Uterus (tissue), 3 donors: ENCODE measurements at regions not wholly inside any gene's neighbourhood (a gene's known extent, or its start where the extent isn't known, plus 50 kb on each side); places are given as distances from the start of the nearest gene placed in this dataset.

Source experiments
- DNase-seq, 2 donors: peaks; one replicate each; pipeline ENCODE4 v3.0.0-alpha.2; 2019 to 2020
- H3K27ac ChIP-seq, 2 donors: fragments of 200-600 bp; sonication (generic); 1 replicate in 1 of 2; 2 replicates in 1 of 2; pipeline ENCODE4 v1.5.1; 2016 to 2018
- H3K27me3 ChIP-seq, 2 donors: fragments of 200-600 bp; sonication (generic); one replicate each; pipeline ENCODE4 v1.5.1; 2018 to 2019; ENCODE audit warnings: control low read depth in 1 of 2
- H3K36me3 ChIP-seq, 2 donors: fragments of 200-600 bp; sonication (generic); one replicate each; pipeline ENCODE4 v1.5.1; 2019; ENCODE audit warnings: control low read depth in 1 of 2
- H3K4me1 ChIP-seq, 2 donors: fragments of 200-600 bp; sonication (generic); one replicate each; pipeline ENCODE4 v1.5.1; 2018 to 2019; ENCODE audit warnings: control low read depth in 1 of 2
- H3K4me3 ChIP-seq, 2 donors: fragments of 200-600 bp; sonication (generic); 1 replicate in 1 of 2; 2 replicates in 1 of 2; pipeline ENCODE4 v1.5.1; 2018 to 2019; ENCODE audit warnings: mild to moderate bottlenecking in 1 of 2
- H3K9me3 ChIP-seq, 2 donors: fragments of 200-600 bp; sonication (generic); one replicate each; pipeline ENCODE4 v1.5.1; 2019; ENCODE audit warnings: control low read depth in 1 of 2
- CTCF ChIP-seq, 4 experiments: fragments of 200-600 bp in 2 of 4; fragments of 450-650 bp in 2 of 4; sonication (generic) in 2 of 4; IDR thresholded peaks; one replicate each; pipeline ENCODE4 v1.5.1; 2016 to 2019; ENCODE audit warnings: antibody characterized with exemption in 4 of 4, mild to moderate bottlenecking in 2 of 4, moderate library complexity in 1 of 4
- POLR2A ChIP-seq, 2 donors: fragments of 450-650 bp; IDR thresholded peaks; one replicate each; pipeline ENCODE4 v1.6.1; 2016; ENCODE audit warnings: antibody characterized with exemption in 2 of 2, mild to moderate bottlenecking in 1 of 2, moderate library complexity in 1 of 2
- intact Hi-C: fragments of 100-400 bp; cut with DNase I; formaldehyde crosslinking; loops from one replicate; pipeline ENCODE4 v1.15.1; 2023; ENCODE audit warnings: low total_unique reads
- donor health status: DM: yes; HTN: yes; CAD: no.

GRCh38 chr12:11968516-11968915, 102.2 kb upstream of the BCL2L14 start:
- no peak overlapping the region for H3K4me3 ChIP-seq
- H3K9me3 ChIP-seq: no peaks in the 10 kb centered on the region
- no peaks in the 10 kb centered on the region for H3K27me3 ChIP-seq
- H3K27ac ChIP-seq: no peak overlapping the region
- no peaks in the 10 kb centered on the region for H3K36me3 ChIP-seq
- TF ChIP-seq CTCF (IDR thresholded peaks at IDR 0.05) (no peak), POLR2A (IDR thresholded peaks at IDR 0.05) (no peak)
- no peak for DNase-seq
- intact Hi-C loops: loop anchor here (5.0 kb wide), 1 partner anchor 124 kb away; no protein-coding TSS in a partner anchor
- no peaks in the 10 kb centered on the region for H3K4me1 ChIP-seq

- H3K4me1 ChIP-seq: no peaks in the 10 kb centered on the region
- intact Hi-C loops: loop anchor here (5.0 kb wide), 1 partner anchor 123 kb away; no protein-coding TSS in a partner anchor
- H3K4me3 ChIP-seq: no peak overlapping the region
- no peaks in the 10 kb centered on the region for H3K27me3 ChIP-seq
- no peak for DNase-seq
- H3K27ac ChIP-seq: no peak overlapping the region
- no peaks in the 10 kb centered on the region for H3K9me3 ChIP-seq
- H3K36me3 ChIP-seq: no peaks in the 10 kb centered on the region
- no peak for TF ChIP-seq POLR2A (IDR thresholded peaks at IDR 0.05)
- no peak for TF ChIP-seq CTCF (IDR thresholded peaks at IDR 0.05)
Observed at GRCh38 chr12:11969437-11970154, 101.1 kb upstream of the BCL2L14 start.

- no peak overlapping the region for H3K4me3 ChIP-seq
- TF ChIP-seq CTCF (IDR thresholded peaks at IDR 0.05) (no peak), POLR2A (IDR thresholded peaks at IDR 0.05) (no peak)
- intact Hi-C loops: no loop called here
- DNase-seq: no peak
- no peaks in the 10 kb centered on the region for H3K27me3 ChIP-seq
- H3K4me1 ChIP-seq: no peaks in the 10 kb centered on the region
- H3K27ac ChIP-seq: no peak overlapping the region
- no peaks in the 10 kb centered on the region for H3K36me3 ChIP-seq
- H3K9me3 ChIP-seq: no peaks in the 10 kb centered on the region
Observed at GRCh38 chr12:11970155-11970520, 100.6 kb upstream of the BCL2L14 start.

GRCh38 chr12:11973396-11973795, 97.3 kb upstream of the BCL2L14 start:
- no peaks in the 10 kb centered on the region for H3K27me3 ChIP-seq
- H3K9me3 ChIP-seq: no peaks in the 10 kb centered on the region
- DNase-seq: no peak
- no peak overlapping the region for H3K27ac ChIP-seq
- no peak for TF ChIP-seq POLR2A (IDR thresholded peaks at IDR 0.05)
- no peak for TF ChIP-seq CTCF (IDR thresholded peaks at IDR 0.05)
- H3K4me3 ChIP-seq: no peak overlapping the region
- no peaks in the 10 kb centered on the region for H3K36me3 ChIP-seq
- no peaks in the 10 kb centered on the region for H3K4me1 ChIP-seq
- intact Hi-C loops: no loop called here

GRCh38 chr12:11976005-11976404, 94.7 kb upstream of the BCL2L14 start:
- H3K27me3 ChIP-seq: no peaks in the 10 kb centered on the region
- no peak overlapping the region for H3K4me3 ChIP-seq
- H3K36me3 ChIP-seq: no peaks in the 10 kb centered on the region
- intact Hi-C loops: no loop called here
- DNase-seq: no peak
- H3K9me3 ChIP-seq: no peaks in the 10 kb centered on the region
- no peaks in the 10 kb centered on the region for H3K4me1 ChIP-seq
- TF ChIP-seq POLR2A (IDR thresholded peaks at IDR 0.05): no peak
- no peak for TF ChIP-seq CTCF (IDR thresholded peaks at IDR 0.05)
- H3K27ac ChIP-seq: no peak overlapping the region
